Caco-2 (cell line): ENCODE measurements at regions not wholly inside any gene's neighbourhood (a gene's known extent, or its start where the extent isn't known, plus 50 kb on each side); places are given as distances from the start of the nearest gene placed in this dataset.

ENCODE experiments used
- BruUV-seq: library from RNA; stranded (reverse); fragments of 400-500 nt; replicated peaks from 2 replicates; lab custom pipeline; 2021; lab: Mats Ljungman, UMichigan
- CTCF ChIA-PET: fragments of 300-600 bp; sonication (Branson Sonifier 250); formaldehyde crosslinking; loops from one replicate; lab custom pipeline; 2022; ENCODE audit warnings: antibody characterized with exemption; lab: Charles Lee
- POLR2A ChIA-PET: fragments of 300-600 bp; sonication (Branson Sonifier 250); formaldehyde crosslinking; loops from one replicate; lab custom pipeline; 2022; ENCODE audit warnings: antibody characterized with exemption; lab: Charles Lee
- DNase-seq, 2 experiments: peaks; one replicate each; pipeline versions ENCODE4 v3.0.0 to v3.0.0-alpha.2; 2020 to 2022
- H3K27me3 ChIP-seq: replicated peaks from 2 replicates; pipeline ENCODE4 v1.6.0; 2011; ENCODE audit warnings: low read length; ENCODE audit not compliant: control insufficient read depth, insufficient read depth
- H3K36me3 ChIP-seq: 2 replicates; pipeline ENCODE4 v1.5.1; 2011; ENCODE audit warnings: low read length; ENCODE audit not compliant: control insufficient read depth, insufficient read depth
- H3K4me1 ChIP-seq: fragments of 250-450 bp; sonication (Bioruptor Pico); 2 replicates; pipeline ENCODE4 v1.5.1; 2020; ENCODE audit warnings: mild to moderate bottlenecking
- H3K4me3 ChIP-seq: 2 replicates; pipeline ENCODE4 v1.5.1; 2011; ENCODE audit warnings: low read depth, mild to moderate bottlenecking, control low read depth, low read length
- H3K9me3 ChIP-seq: fragments of 250-450 bp; sonication (Bioruptor Pico); 2 replicates; pipeline ENCODE4 v1.5.1; 2020; ENCODE audit warnings: mild to moderate bottlenecking, moderate library complexity
- H3K27ac Mint-ChIP-seq: one replicate; pipeline ENCODE4 v1.8.0; 2022; ENCODE audit warnings: mixed read lengths; ENCODE audit not compliant: unreplicated experiment
- H3K27me3 Mint-ChIP-seq: one replicate; pipeline ENCODE4 v1.8.0; 2022; ENCODE audit warnings: mixed read lengths; ENCODE audit not compliant: insufficient read depth, unreplicated experiment
- H3K36me3 Mint-ChIP-seq: one replicate; pipeline ENCODE4 v1.8.0; 2022; ENCODE audit warnings: mild to moderate bottlenecking, mixed read lengths; ENCODE audit not compliant: insufficient read depth, unreplicated experiment
- H3K4me1 Mint-ChIP-seq: one replicate; pipeline ENCODE4 v1.8.0; 2022; ENCODE audit warnings: low read depth, mixed read lengths; ENCODE audit not compliant: unreplicated experiment
- H3K4me3 Mint-ChIP-seq: one replicate; pipeline ENCODE4 v1.8.0; 2022; ENCODE audit warnings: mild to moderate bottlenecking, moderate library complexity, mixed read lengths; ENCODE audit not compliant: unreplicated experiment
- H3K9me3 Mint-ChIP-seq: one replicate; pipeline ENCODE4 v1.8.0; 2022; ENCODE audit warnings: mixed read lengths; ENCODE audit not compliant: unreplicated experiment
- intact Hi-C: fragments of 100-400 bp; cut with micrococcal nuclease; formaldehyde crosslinking; loops from one replicate; pipeline ENCODE4 v1.10.0; 2022; ENCODE audit not compliant: unreplicated experiment
- TF ChIP-seq, protein P1 (sequence below), 2 experiments: fragments of 200-600 bp in 1 of 2; IDR thresholded peaks; 1 replicate in 1 of 2; 2 replicates in 1 of 2; pipeline versions ENCODE4 v1.5.1 to v1.8.0; 2011 to 2022; ENCODE audit warnings: antibody characterized with exemption in 1 of 2, control low read depth in 1 of 2, inconsistent platforms in 1 of 2, low read depth in 1 of 2, low read length in 1 of 2, mild to moderate bottlenecking in 1 of 2, moderate library complexity in 1 of 2; ENCODE audit not compliant: insufficient read depth in 1 of 2, severe bottlenecking in 1 of 2, unreplicated experiment in 1 of 2

DNA sequence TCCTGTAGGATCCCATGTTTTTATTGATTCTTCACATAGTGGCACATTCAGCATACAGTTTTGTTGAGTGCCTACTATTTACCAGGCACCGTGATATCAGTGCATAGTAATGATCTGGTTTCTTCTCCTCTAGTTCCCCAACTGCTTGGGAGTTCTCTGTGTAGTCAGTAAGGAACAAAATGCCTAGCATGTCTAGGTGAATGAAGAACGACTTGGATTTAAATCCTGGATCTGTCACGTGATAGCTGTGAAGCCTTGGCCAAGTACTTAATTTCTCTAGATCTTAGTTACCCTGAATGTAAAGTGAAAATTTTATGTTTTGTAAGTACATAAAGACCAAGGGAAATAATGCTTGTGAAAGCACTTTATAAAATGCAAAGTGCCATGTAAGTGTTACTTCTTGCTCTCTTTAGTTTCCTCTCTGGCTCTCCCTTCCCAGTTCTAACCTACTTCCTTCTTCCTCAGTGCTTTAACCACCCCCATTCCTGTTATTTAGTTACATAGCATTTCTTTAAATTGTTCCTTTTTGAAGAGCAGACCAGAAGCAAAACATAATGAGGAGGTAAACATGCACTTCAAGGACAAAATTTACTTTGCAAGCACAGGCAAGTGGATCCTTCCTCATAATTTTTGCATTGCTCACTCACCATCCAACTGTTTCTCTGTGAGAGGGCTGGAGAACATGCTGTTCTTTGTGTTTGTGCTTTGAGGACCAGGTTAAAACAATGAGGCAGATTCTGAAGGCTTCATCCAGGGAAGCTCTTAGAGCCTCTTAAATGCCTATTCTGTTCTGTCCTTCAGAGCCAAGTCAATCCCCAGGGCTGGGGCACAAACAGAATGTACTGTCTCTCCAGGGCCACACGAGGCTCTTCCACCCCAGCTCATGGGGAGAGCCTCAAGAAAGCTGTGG lies 353.9 kb upstream of the TENM4 start:
- TF ChIP-seq, protein P1, sequence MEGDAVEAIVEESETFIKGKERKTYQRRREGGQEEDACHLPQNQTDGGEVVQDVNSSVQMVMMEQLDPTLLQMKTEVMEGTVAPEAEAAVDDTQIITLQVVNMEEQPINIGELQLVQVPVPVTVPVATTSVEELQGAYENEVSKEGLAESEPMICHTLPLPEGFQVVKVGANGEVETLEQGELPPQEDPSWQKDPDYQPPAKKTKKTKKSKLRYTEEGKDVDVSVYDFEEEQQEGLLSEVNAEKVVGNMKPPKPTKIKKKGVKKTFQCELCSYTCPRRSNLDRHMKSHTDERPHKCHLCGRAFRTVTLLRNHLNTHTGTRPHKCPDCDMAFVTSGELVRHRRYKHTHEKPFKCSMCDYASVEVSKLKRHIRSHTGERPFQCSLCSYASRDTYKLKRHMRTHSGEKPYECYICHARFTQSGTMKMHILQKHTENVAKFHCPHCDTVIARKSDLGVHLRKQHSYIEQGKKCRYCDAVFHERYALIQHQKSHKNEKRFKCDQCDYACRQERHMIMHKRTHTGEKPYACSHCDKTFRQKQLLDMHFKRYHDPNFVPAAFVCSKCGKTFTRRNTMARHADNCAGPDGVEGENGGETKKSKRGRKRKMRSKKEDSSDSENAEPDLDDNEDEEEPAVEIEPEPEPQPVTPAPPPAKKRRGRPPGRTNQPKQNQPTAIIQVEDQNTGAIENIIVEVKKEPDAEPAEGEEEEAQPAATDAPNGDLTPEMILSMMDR (IDR thresholded peaks at IDR 0.05; ENCODE audit: insufficient read depth in 1 of 2, low read depth in 1 of 2, low read length in 1 of 2, severe bottlenecking in 1 of 2, unreplicated experiment in 1 of 2): no peak
- Mint-ChIP-seq H3K27me3 (peaks cover 12% of the 10 kb centered on the region), H3K4me3 (no peak overlapping the region), H3K4me1 (no peaks in the 10 kb centered on the region), H3K27ac (no peak overlapping the region), H3K9me3 (no peaks in the 10 kb centered on the region), H3K36me3 (no peaks in the 10 kb centered on the region)
- intact Hi-C loops: no loop called here
- no peaks in the 10 kb centered on the region for H3K36me3 ChIP-seq
- H3K9me3 ChIP-seq: no peaks in the 10 kb centered on the region
- no peaks in the 10 kb centered on the region for H3K27me3 ChIP-seq
- ChIA-PET CTCF (no interaction called here), POLR2A (no interaction called here)
- H3K4me3 ChIP-seq: no peak overlapping the region
- no TSS peak for BruUV-seq
- no peak for DNase-seq
- H3K4me1 ChIP-seq: no peaks in the 10 kb centered on the region

DNA sequence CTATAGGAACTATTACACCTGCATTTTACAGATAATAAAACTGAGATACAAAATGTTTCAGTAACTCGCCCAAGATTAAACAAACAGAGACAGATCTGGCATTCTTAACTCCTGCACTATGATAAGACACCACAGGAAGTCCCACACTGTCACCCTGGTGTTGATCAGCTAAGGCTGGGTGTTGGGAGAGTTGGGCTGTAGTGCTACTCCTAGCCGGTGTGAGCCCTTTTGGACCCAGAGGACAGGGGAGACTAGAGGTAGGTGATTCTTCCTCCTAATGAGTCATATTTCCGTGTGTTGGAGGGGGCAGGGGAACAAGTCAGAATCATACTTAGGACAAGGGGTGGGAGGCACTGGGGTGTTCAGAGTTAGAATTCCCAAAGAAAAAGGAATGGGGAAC lies 353.2 kb upstream of the TENM4 start:
- intact Hi-C loops: no loop called here
- Mint-ChIP-seq H3K4me3 (no peak overlapping the region), H3K36me3 (no peaks in the 10 kb centered on the region), H3K9me3 (no peaks in the 10 kb centered on the region), H3K27ac (no peak overlapping the region), H3K27me3 (peaks cover 12% of the 10 kb centered on the region), H3K4me1 (no peaks in the 10 kb centered on the region)
- Histone ChIP-seq H3K4me3 (no peak overlapping the region), H3K9me3 (no peaks in the 10 kb centered on the region), H3K27me3 (no peaks in the 10 kb centered on the region), H3K36me3 (no peaks in the 10 kb centered on the region), H3K4me1 (no peaks in the 10 kb centered on the region)
- no TSS peak for BruUV-seq
- ChIA-PET CTCF (no interaction called here), POLR2A (no interaction called here)
- TF ChIP-seq, protein P1 (IDR thresholded peaks at IDR 0.05; ENCODE audit: insufficient read depth in 1 of 2, low read depth in 1 of 2, low read length in 1 of 2, severe bottlenecking in 1 of 2, unreplicated experiment in 1 of 2): no peak
- no peak for DNase-seq

DNA sequence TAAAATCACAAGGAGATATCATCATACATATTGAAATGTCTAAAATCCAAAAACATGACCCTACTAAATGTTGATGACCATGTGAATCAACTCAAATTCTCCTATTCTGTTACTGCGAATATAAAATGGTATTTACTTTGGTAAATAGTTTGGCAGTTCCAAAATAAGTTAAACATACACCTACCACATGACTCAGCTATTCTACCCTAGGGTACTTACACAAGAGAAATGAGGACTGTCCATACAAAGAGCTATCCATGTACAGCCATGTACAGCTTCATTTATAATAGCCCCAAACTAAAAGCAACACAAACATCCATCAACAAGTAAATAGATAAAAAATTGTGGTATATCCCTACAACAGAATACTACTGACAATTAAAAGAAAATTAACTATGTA lies 346.1 kb upstream of the TENM4 start:
- BruUV-seq: no TSS peak
- Histone ChIP-seq H3K4me1 (no peaks in the 10 kb centered on the region), H3K27me3 (no peaks in the 10 kb centered on the region), H3K36me3 (no peaks in the 10 kb centered on the region), H3K4me3 (no peak overlapping the region), H3K9me3 (0 out of 2 replicates have a peak, but pooled peaks cover 2% of the 10 kb centered on the region)
- intact Hi-C loops: no loop called here
- peaks cover 9% of the 10 kb centered on the region for H3K27me3 Mint-ChIP-seq
- ChIA-PET CTCF (no interaction called here), POLR2A (interaction anchor here (0.6 kb wide), 1 partner anchor 27 kb away, joined by 3 read pairs; no protein-coding TSS in a partner anchor)
- no peaks in the 10 kb centered on the region for H3K4me1 Mint-ChIP-seq
- H3K36me3 Mint-ChIP-seq: no peaks in the 10 kb centered on the region
- no peak overlapping the region for H3K4me3 Mint-ChIP-seq
- no peaks in the 10 kb centered on the region for H3K9me3 Mint-ChIP-seq
- TF ChIP-seq, protein P1 (IDR thresholded peaks at IDR 0.05; ENCODE audit: insufficient read depth in 1 of 2, low read depth in 1 of 2, low read length in 1 of 2, severe bottlenecking in 1 of 2, unreplicated experiment in 1 of 2): no peak
- DNase-seq: no peak
- H3K27ac Mint-ChIP-seq: no peak overlapping the region
